ENCODE measurements at regions not wholly inside any gene's neighbourhood (a gene's known extent, or its start where the extent isn't known, plus 50 kb on each side); places are given as distances from the start of the nearest gene placed in this dataset.

DNA sequence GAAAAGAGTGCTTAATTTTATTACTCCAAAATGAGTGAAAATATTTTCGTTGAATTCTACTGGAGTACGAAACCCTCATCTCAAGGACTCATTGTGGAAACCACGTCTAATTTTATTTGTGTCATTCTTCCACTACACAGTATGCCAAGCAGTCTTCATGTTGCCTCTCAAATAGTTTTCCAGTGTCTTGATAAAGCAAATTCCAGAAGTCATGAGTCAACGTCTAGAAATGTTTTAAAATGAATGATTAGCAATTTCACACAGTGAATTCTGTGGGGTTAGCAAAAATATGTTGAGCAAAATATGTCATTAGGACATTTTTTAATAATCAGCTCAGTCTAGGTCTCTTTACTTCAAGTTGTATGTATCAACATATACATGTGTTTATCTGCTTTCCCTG is 865.5 kb downstream of the DSC3 start:
- Histone ChIP-seq H3K79me2 (ENCODE audit: control insufficient read depth, insufficient read depth, low read length) (no peaks in the 10 kb centered on the region), H3K4me1 (ENCODE audit: control insufficient read depth in 2 of 2, insufficient read depth in 2 of 2, low read length in 2 of 2) (no peaks in the 10 kb centered on the region), H3K4me3 (ENCODE audit: control extremely low read depth in 1 of 5, extremely low read depth in 1 of 5, insufficient read depth in 1 of 5, low read depth in 2 of 5, low read length in 4 of 5) (no peak overlapping the region), H3K27ac (ENCODE audit: low read length in 2 of 2) (no peak overlapping the region), H2AFZ (ENCODE audit: insufficient read depth, low read depth, low read length, poor library complexity, severe bottlenecking) (no peak overlapping the region), H3K9me3 (ENCODE audit: control extremely low read depth in 1 of 3, control insufficient read depth in 2 of 3, insufficient read depth in 1 of 3, low read length in 2 of 3) (peaks cover 0 to 14% (median 0%) of the 10 kb centered on the region in 3 donors), H3K27me3 (replicated peaks in 1 of 4; ENCODE audit: control extremely low read depth in 1 of 4, control insufficient read depth in 3 of 4, insufficient read depth in 4 of 4, low read length in 3 of 4) (no peaks in the 10 kb centered on the region), H3K9ac (ENCODE audit: low read length) (no peak overlapping the region), H3K4me2 (replicated peaks; ENCODE audit: low read depth, low read length, poor library complexity, severe bottlenecking) (no peak overlapping the region), H4K20me1 (ENCODE audit: control insufficient read depth, insufficient read depth, low read length, poor library complexity, severe bottlenecking) (no peaks in the 10 kb centered on the region), H3K36me3 (replicated peaks in 1 of 2; ENCODE audit: control extremely low read depth in 1 of 2, control insufficient read depth in 1 of 2, extremely low read depth in 1 of 2, insufficient read depth in 2 of 2, low read length in 1 of 2) (no peaks in the 10 kb centered on the region)
- ChIA-PET CTCF (no interaction called here), POLR2A (no interaction called here)
- peaks cover 5% of the 10 kb centered on the region for H3K9me3 Mint-ChIP-seq (ENCODE audit: insufficient read depth)
- no peaks in the 10 kb centered on the region for H3K27me3 Mint-ChIP-seq
- ATAC-seq (ENCODE audit: low read depth) (no peak), DNase-seq (no peak)
- no CpG with 5 or more reads among the region's 4 CpGs for WGBS (ENCODE audit: insufficient coverage)
- no peak overlapping the region for H3K27ac Mint-ChIP-seq
- no peak overlapping the region for H3K4me3 Mint-ChIP-seq
- TF ChIP-seq, protein P1, sequence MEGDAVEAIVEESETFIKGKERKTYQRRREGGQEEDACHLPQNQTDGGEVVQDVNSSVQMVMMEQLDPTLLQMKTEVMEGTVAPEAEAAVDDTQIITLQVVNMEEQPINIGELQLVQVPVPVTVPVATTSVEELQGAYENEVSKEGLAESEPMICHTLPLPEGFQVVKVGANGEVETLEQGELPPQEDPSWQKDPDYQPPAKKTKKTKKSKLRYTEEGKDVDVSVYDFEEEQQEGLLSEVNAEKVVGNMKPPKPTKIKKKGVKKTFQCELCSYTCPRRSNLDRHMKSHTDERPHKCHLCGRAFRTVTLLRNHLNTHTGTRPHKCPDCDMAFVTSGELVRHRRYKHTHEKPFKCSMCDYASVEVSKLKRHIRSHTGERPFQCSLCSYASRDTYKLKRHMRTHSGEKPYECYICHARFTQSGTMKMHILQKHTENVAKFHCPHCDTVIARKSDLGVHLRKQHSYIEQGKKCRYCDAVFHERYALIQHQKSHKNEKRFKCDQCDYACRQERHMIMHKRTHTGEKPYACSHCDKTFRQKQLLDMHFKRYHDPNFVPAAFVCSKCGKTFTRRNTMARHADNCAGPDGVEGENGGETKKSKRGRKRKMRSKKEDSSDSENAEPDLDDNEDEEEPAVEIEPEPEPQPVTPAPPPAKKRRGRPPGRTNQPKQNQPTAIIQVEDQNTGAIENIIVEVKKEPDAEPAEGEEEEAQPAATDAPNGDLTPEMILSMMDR (IDR thresholded peaks at IDR 0.05): no peak
- TF ChIP-seq EZH2 (IDR thresholded peaks at IDR 0.05; ENCODE audit: borderline replicate concordance, insufficient read depth, low read depth, low read length, poor library complexity, severe bottlenecking): no peak
- H3K4me1 Mint-ChIP-seq: no peaks in the 10 kb centered on the region
- intact Hi-C loops (cut with micrococcal nuclease): no loop called here

DNA sequence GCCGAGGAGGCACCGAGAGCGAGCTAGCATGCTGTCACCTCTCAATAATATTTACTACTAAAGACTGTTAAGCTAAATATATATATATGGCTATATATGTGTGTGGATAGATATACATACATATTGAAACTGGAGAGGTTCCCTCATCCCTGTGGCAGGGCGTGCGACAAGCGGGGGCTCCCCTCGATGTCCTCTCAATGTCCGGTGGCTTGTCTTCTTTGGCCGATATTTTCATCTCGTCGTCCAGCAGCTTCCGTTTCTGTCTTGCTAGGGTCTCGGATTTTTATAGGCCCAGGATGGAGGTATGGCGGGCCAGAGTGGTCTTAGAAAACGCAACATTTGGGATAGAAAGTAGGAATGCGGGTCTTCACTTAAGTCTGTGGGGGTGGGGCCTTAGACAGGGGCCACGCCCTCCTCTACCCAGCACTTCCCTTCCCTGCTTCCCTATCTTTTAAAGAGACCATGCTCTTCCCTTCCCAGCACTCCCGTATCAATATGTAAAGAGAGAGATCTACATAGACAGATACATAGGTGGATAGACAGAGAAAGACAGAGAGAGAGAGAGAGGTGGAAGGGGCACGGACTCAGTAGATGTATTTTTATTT is 866.8 kb downstream of the DSC3 start:
- WGBS (ENCODE audit: insufficient coverage): 96% methylated on average over 9 of the region's 19 CpGs
- ChIA-PET CTCF (no interaction called here), POLR2A (no interaction called here)
- Histone ChIP-seq H3K36me3 (replicated peaks in 1 of 2; ENCODE audit: control extremely low read depth in 1 of 2, control insufficient read depth in 1 of 2, extremely low read depth in 1 of 2, insufficient read depth in 2 of 2, low read length in 1 of 2) (no peaks in the 10 kb centered on the region), H3K79me2 (ENCODE audit: control insufficient read depth, insufficient read depth, low read length) (no peaks in the 10 kb centered on the region), H3K4me2 (replicated peaks; ENCODE audit: low read depth, low read length, poor library complexity, severe bottlenecking) (no peak overlapping the region), H4K20me1 (ENCODE audit: control insufficient read depth, insufficient read depth, low read length, poor library complexity, severe bottlenecking) (no peaks in the 10 kb centered on the region), H3K27ac (ENCODE audit: low read length in 2 of 2) (no peak overlapping the region), H3K4me1 (ENCODE audit: control insufficient read depth in 2 of 2, insufficient read depth in 2 of 2, low read length in 2 of 2) (no peaks in the 10 kb centered on the region), H3K4me3 (ENCODE audit: control extremely low read depth in 1 of 5, extremely low read depth in 1 of 5, insufficient read depth in 1 of 5, low read depth in 2 of 5, low read length in 4 of 5) (no peak overlapping the region), H3K9me3 (ENCODE audit: control extremely low read depth in 1 of 3, control insufficient read depth in 2 of 3, insufficient read depth in 1 of 3, low read length in 2 of 3) (peaks cover 0 to 14% (median 0%) of the 10 kb centered on the region in 3 donors), H2AFZ (ENCODE audit: insufficient read depth, low read depth, low read length, poor library complexity, severe bottlenecking) (no peak overlapping the region), H3K27me3 (replicated peaks in 1 of 4; ENCODE audit: control extremely low read depth in 1 of 4, control insufficient read depth in 3 of 4, insufficient read depth in 4 of 4, low read length in 3 of 4) (no peaks in the 10 kb centered on the region), H3K9ac (ENCODE audit: low read length) (no peak overlapping the region)
- H3K4me3 Mint-ChIP-seq: no peak overlapping the region
- no peak for ATAC-seq (ENCODE audit: low read depth)
- DNase-seq: no peak
- no peak overlapping the region for H3K27ac Mint-ChIP-seq
- intact Hi-C loops (cut with micrococcal nuclease): no loop called here
- H3K9me3 Mint-ChIP-seq (ENCODE audit: insufficient read depth): peaks cover 5% of the 10 kb centered on the region
- H3K27me3 Mint-ChIP-seq: no peaks in the 10 kb centered on the region
- no peaks in the 10 kb centered on the region for H3K4me1 Mint-ChIP-seq
- TF ChIP-seq, protein P1 (IDR thresholded peaks at IDR 0.05): no peak
- no peak for TF ChIP-seq EZH2 (IDR thresholded peaks at IDR 0.05; ENCODE audit: borderline replicate concordance, insufficient read depth, low read depth, low read length, poor library complexity, severe bottlenecking)

Data from B cell (primary cell).